ENCODE measurements at regions not wholly inside any gene's neighbourhood (a gene's known extent, or its start where the extent isn't known, plus 50 kb on each side); places are given as distances from the start of the nearest gene placed in this dataset.

DNA sequence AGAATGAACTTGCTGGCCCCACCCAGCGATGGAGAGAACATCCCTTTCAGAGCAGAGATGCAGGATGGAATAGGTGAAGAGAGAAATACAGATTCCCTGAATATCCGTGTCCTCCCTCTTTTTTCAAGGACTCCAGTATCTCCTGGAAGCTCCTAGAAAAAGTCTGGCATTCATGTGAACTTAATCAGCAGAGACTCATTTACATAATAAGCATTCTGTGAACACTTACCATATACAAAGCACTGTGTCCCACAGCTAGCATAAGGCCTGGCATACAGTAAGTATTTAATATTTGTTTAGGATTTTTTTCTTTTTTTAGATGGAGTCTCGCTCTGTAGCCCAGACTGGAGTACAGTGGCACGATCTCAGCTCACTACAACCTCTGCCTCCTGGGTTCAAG lies 208.5 kb upstream of the RPL38 start:
- no peak for FAIRE-seq

DNA sequence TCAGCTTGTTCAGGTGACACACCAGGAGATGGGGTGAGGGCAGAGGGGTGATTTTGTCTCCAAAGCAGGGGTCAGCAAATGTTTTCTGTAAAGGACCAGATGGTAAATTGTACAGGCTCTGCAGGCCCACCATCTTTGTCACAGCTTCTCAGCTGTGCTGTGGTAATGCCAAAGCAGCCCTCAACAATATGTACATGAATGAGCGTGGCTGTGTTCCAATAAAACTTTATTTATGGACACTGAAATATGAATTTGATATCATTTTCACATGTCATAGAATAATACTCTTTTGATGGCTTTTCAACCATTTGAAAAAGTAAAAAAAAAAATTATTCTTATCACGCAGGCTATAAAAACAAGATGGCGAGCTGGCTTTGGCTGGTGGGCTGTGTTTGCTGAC lies 206.4 kb upstream of the RPL38 start:
- FAIRE-seq: no peak

DNA sequence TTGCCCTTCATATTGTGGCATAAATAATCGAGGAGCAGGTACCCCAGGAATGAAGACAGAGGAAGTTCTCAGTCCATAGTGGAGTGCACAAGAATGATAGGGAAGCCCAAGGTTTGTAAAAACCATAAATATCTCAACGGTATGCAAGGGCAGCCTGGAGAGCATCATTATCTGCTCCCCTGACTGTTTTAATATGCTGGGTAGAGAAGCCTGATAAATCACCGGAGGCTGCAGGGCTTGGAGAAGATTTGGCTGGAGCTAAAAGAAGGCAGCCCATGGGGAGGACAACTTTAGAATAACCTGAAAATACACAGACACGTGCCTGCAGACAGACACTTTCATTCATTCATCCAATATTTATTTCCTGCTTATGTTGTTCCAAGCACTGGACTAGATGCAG lies 205.2 kb upstream of the RPL38 start:
- no peak for FAIRE-seq

DNA sequence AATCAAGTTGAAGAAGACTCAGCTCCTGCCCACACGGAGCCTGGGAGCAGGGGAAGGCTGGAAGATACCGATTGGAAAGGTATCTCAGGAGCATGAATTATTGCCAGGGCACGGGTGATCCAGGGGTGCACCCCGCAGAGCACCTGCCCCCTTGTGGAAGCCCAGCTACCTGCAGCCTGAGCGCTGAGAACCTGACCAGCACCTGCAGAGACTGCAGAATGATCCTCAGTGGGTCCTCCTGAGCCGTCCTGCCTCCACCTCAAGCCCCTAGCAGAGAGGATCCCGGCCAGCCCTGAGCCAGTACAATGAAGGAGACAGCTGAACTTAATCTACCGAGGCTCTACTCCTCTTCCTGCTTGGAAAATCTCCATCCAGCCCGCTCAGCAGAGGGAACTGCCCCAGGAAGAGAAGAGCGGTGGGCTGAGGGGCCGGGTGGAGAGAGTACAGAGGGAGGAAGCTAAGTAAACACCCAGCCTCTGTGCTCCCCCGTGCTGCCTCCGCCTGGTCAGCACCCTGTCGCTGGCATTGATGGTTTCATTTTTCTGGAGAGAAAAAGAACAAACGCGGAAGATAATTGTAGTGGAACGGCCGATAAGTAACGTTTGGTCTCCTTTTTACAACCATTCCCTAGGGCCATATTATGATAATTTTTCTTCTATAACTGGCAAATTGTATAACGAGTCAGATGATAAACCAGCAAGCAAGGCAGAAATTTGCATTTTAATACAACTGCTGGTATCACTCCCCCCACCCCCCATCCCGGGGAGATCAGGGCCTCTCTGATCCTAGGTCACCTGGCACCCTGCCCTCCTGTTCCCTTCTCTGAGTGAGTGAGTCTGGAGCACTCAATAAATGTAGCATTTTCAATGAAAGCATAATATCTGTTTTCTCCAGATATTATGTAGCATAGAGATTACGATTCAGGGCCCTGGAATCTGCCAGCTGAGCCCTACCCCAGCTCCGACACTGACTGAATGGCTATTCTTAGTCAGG lies 204.5 kb upstream of the RPL38 start:
- no peak for FAIRE-seq

DNA sequence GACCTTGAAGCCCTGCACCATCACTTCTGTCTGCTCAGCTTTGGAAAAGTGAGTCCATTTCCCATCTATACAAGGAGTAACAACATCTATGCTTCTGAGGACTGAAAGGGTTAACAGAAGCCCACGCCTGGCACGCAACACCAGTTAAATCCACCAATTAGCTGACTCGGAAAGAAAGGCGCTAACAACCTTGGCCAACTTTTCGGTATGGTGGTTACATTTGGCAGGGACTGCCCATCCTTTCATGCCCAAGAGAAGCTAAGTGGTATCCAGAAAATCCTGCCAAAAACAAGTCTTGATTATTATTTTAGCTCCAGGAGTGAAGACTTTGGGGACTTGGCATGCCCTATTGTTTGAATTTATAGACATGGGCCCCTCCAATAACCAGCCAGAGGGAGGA lies 202.3 kb upstream of the RPL38 start:
- no peak for FAIRE-seq

DNA sequence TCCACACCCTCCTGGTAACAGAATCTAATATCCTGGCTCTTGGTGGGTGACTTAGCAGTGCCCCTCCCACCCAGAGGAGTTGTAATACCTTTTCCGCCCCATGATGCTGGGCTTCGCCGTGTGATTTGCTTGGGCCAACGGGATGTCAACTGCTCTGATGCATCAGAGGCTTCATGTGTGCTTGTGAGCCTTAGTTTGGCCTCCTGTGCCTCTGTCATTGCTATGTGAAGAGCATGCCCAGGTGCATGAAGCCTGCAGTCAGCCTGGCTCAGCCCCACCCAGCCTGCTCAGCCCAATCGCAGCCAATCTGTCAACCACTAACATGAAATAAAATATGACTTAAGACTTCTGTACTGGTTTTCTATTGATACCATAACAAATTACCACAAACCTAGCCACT lies 201.2 kb upstream of the RPL38 start:
- FAIRE-seq: no peak

DNA sequence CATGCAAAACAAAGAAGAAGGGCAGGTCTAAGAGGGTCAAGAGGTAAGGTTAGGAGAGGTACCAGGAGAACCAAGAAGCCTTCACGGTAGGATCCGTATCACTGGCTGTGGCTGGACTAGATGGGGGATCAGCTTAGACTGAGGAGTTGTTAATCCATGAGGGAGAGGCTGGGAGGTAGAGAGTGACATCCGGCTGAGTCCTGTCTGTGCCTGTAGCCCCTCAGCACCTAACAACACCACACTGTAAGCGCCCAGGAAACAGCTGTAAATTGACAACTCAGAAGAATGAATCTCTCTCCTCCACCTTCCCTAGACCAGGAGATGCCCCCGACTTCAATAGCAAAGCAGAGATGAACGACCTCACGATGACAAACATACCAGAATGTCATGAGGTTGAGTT lies 199.4 kb upstream of the RPL38 start:
- FAIRE-seq: no peak

DNA sequence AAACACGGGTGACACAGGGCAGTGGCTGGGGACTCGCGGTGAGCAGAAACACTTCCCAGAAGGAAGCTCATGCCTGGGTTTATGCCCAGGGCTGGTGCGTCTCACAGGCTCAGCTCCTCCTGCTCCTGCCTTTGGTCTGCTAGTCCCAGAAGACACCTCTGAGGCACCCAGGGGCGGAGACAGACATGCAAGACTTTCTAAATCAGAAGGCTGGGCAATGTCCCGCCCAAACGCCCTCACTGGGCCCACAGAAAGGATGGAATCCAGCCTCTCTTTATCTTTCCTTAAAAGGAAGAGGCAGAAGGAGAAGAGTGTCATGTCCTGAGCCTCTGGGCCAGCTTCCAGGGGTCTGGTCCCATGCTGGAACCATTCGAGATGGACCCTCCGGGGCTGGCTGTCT lies 197.7 kb upstream of the RPL38 start:
- no peak for FAIRE-seq

DNA sequence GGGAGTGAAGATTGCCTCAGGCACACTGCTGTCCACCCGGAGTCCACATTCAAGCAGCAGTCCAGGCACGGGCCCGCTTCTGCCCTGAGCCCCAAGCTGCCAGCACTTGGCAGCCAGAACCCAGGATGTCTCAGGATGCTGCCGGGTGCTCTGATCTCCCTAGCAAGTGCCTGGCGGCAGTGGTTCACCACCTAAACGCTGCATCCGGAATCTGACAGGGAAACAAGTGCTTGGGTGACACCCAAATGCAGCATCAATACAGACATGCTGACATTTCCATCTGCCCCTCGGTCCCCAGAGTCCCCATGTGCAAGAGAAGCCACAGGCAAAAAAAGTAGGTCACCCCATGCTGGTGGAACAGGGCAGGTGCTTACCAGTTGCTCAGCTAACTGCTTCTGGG lies 197.1 kb upstream of the RPL38 start:
- FAIRE-seq: no peak

DNA sequence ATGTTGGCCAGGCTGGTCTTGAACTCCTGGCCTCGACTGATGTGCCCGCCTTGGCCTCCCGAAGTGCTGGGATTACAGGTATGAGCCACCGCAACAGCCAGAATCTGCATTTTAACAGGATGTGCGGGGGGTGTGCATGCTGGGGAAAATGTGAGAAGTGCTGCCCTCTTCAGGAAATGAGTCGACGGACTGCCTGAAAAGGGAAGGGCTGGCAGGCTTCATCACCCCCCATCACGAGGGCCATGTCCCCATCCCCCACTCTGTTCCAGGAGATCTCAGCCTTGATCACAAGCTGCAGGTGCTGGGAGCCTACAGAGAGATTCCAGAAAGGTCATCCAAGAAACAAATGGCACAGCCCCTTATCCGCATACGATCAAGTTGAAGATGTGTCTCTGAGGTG lies 195.3 kb upstream of the RPL38 start:
- FAIRE-seq: no peak

DNA sequence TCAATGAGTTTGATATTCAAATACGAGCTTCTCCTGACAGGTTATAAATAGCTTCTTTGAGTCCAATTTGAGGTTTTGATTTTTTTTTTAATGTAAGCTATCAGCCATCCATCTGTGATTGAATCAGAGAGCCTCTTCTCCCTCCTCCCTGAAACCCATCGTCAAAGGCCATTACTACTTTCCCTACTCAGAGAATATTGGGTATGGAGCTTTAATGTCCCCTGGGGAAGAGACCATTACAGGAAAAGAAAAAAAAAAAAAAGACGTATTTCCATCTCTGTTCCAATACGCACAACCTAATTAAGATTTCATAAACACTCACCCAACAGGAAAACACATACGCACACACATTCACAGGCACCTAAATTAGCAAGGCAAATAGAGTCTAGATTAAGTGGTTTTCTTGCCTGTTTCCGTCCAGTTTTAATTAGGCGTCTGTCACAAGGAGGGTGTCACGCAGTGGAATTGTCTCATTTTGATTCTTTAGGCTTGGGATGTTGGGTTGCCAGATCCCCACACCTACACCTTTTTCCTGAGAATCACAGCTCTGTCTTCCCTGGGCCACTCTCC lies 194.3 kb upstream of the RPL38 start:
- no peak for FAIRE-seq

DNA sequence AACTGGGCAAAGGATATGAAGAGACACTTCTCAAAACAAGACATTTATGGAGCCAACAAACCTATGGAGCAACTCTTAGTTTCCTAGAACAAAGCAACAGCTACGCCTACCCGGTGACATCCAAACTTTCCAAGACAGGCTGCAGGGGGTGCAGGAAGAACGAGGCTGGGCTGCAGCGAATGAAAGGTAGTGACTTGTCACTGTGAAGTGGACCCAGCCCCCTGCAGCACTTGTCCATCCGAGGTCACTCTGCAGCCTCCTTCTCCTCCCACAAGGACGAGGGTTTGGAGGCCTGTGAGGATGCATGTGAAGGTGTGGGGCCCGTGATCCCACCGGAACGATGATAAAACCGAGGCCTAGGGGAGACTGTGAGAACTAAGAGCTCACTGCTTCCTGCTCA lies 192.6 kb upstream of the RPL38 start:
- FAIRE-seq: no peak

DNA sequence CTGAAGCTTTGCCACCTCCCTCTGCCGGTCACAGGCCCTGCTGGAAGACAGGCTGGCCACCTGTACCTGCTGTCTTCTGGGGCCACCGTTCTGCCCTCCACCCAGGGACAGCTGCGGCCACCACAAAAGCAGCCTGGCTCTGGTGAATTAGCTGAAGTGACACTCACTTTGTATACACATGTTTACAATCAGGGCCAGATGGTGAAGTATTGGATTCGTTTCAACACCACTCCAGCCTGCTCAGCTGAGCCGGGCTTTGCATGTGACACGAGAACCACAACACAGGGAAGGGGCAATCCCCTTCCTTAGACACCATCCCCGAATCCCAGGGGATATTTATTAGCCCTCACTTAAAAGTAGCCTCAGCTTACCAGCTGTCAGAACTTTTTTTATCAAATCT lies 191.5 kb upstream of the RPL38 start:
- FAIRE-seq: no peak

DNA sequence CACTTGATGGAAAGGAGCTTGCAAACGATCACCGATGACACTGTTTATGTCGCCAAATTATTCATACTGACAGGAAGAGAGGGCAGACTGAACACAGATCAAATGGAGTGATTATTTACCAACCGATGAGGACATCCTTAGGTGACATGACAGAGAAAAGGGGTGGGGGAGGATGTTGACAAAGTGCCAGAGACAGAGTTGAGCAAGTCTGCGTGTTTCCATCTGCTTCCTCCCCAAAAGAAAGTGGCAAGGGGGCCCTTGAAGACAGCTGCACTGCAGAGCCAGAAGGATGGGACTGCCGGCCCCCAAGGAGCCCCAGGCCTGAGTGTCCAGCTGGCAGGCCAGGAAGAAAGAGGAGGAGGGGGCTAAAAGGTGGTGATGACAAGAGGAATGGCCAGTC lies 191.0 kb upstream of the RPL38 start:
- no peak for FAIRE-seq

DNA sequence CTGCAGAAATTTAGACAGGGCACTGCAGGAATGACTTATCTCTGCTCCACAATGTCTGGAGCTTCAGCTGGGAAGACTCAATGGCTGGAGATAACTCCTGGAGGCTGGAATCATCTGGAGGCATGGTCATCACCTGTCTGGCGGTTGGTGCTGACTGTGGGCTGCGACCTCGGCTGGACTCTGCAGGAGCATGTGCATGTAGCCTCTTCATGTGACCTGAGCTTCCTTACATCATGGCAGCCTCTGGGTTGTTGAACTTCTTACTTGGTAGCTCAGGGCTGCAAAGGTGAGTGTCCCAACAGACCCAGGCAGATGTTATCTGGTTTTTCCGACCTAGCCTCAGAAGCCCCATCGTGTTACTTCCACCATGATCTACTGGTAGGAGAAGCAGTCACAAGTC lies 188.2 kb upstream of the RPL38 start:
- FAIRE-seq: no peak

DNA sequence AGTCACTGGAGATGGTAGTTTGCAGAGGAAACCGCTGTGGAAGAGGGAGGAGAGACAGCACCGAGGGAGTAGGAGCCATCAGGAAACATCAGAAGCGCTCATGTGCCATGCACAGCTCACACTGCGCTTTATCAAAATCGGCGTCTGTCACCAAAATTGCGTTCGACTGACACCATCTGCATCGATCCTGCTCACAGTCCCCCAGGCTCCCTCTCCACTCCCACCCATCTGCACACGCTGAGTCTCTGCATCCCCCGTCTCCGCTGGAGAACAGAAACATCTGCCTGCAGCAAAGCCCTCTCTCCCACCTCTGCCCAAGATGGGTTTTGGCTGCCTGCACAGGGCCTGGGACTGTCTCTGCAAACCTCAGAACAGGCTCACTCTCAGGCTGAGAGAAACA lies 187.5 kb upstream of the RPL38 start:
- no peak for FAIRE-seq

DNA sequence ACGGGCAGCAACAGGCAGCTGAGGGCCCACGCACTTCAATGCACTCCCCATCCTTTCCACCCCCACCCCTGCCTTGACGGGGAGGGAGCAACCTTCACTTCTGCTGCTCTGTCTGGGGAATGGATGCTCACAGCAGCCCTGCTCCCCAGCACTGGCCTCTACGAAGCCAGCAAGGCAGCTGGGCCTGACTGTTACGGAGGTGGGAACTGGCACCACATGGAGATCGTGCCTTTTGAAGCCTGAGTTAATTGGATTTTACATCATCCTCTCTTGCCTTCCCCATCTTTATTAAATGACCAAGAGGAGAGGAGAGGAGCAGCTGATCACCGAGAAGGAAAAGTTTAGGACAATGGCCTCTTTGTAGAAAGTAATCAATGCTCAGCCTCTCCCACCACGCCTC lies 187.0 kb upstream of the RPL38 start:
- FAIRE-seq: no peak

DNA sequence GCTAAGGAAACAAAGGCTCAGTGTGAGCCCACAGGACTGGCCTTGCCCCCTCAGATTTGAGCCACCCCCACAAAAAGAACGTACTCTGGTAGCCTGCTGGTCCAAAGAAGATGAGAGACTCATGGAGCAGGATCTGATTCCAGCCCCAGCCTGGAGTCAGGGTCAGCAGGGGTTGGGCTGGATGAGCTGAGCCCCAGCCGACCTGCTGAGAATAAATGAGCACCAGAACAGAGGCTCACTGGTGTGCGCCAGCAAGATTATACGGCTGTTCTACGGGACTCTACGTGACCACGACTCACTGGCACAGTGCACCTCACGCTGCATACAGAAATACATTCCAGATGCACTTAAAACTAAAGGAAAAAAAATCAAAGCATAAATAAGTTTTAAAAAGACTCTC lies 186.0 kb upstream of the RPL38 start:
- no peak for FAIRE-seq

DNA sequence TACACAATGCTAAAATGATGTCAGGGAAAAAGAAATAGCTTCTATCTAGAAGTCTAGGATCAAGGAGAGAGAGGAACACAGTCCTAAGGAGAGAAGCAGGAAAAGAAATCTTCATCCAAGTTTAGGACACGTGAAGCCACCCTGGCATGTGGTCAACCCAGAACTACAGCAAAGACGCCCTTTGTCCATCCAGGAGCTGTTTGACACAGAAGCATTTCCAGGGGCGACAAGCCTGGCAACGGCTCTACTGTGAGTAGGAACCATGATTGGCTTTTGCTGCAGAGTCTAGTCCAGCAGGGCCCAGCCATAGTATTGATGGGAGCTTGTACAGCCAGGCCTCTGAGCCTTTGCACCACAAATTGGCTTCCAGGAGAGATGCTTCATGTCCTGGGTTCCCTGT lies 185.4 kb upstream of the RPL38 start:
- no peak for FAIRE-seq

DNA sequence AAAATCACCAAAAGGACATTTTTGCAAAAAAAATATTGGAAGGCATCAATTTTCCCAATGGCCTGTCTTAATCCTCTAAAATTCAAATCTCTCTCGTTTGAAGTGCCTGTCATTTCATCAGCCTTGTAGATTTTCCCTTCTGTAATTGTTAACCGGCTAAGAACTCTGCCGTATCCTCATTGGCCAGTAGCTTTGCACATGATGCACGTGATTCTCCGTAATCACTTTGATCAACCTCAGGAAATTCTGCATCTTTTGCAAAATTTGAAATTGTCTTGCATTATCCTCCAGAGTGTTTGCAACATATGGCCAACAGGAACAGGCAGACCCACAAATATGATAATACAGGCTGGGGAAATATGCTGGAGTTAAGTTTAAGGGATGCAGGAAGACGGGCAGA lies 184.2 kb upstream of the RPL38 start:
- FAIRE-seq: no peak

DNA sequence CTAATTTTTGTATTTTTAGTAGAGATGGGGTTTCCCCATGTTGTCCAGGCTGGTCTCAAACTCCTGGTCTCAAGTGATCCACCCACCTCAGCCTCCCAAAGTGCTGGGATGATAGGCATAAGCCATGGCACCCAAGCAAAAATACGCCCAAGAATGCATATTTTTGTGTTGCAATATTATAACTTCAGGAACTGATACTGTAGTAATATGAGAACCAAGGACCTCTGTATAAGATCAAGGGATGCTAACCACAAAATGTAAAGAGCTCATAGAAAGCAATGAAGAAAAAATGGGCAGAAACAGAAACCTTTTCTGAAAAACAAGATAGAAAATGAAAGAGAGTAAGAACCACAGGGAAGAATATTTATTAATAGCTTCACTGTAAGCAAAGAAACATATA lies 183.6 kb upstream of the RPL38 start:
- no peak for FAIRE-seq

DNA sequence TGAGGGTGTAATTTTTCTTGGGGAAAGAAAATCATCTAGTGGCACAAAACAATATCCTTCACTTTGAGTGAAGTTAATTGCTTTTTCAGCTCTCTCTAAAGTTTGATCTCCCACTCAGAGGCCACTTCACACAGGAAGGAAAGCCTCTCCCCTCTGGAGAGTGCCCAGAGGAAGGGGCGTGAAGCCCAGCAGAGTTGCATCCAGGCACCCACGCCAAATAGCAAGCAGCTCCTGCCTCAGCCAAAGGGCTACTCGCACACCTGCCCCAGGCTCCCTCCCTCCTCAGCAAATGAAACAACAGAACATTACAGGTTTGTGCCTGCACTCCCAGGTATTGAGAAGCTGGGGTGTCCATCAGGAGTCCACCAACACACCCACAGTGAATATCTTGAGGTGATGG lies 183.0 kb upstream of the RPL38 start:
- FAIRE-seq: no peak

DNA sequence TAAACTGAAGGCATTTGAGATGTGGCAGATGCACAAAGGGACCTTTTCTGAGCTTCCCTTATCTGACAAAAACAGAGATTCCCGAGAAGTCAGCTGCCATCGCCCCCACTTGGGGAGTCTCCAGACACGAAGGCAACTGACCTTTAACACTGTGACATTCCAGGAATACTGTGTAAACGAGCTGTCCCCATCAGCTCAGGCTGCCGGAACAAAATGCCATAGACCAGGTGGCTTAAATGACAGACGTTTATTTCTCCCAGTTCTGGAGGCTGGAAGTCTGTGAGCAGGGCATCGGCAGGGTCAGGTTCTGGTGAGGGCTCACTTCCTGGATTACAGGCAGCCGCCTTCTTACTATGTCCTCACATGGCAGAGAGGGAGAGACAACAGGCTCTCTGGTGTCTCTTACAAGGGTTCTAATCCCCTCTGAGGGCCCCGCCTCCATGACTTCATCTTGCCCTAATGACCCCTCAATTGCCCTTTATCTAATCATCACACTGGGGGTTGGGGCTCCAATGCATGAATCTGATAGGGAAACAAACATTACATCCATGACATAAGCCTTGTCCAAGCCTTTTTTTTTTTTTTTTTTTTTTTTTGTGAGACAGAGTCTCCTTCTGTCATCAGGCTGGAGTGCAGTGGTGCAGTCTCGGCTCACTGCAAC lies 178.5 kb upstream of the RPL38 start:
- FAIRE-seq: no peak

DNA sequence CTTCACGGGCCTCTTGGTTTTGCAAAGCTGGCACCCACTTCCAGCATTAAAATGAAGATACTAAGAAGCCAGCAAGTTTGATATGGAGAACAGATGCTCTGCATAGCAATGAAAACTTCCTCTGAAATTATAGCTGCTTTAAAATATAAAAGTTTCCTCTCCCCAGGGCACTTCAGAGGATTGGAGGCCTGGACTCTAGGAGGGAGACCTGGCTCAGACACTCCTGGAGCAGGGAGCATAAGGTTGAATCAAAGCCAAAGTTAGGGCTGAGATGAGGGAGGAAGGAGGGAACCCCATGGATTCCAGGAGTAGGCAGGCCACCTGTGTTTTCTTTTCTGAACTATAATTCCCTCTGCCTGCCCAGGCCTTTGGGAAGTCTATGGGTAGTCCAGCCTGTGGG lies 176.0 kb upstream of the RPL38 start:
- no peak for FAIRE-seq

Measured in islet of Langerhans (tissue), 1 donor.